ENCODE measurements at regions not wholly inside any gene's neighbourhood (a gene's known extent, or its start where the extent isn't known, plus 50 kb on each side); places are given as distances from the start of the nearest gene placed in this dataset.

GRCh38 chr4:98749206-98749605, 90.8 kb upstream of the TSPAN5 start:
- H3K18ac ChIP-seq (ENCODE audit: low read depth, low read length) = no peak overlapping the region
- H3K4me3 ChIP-seq (ENCODE audit: insufficient read depth, low read depth, low read length) = no peak overlapping the region
- H2BK20ac ChIP-seq (ENCODE audit: low read depth, low read length) = no peak overlapping the region
- H3K9me3 ChIP-seq (ENCODE audit: control insufficient read depth, insufficient read depth, low read length) = no peaks in the 10 kb centered on the region
- H2AFZ ChIP-seq (replicated peaks; ENCODE audit: low read length, poor library complexity) = no peak overlapping the region
- no peaks in the 10 kb centered on the region for H3K9me1 ChIP-seq (ENCODE audit: insufficient read depth, low read length)
- no peak overlapping the region for H2AK9ac ChIP-seq (replicated peaks; ENCODE audit: low read depth, low read length, poor library complexity)
- no peak for ATAC-seq (ENCODE audit: low read depth)
- H4K20me1 ChIP-seq (ENCODE audit: insufficient read depth, low read length) = no peaks in the 10 kb centered on the region
- H3K4me2 ChIP-seq (ENCODE audit: low read depth, low read length) = no peak overlapping the region
- CTCF ChIA-PET = no interaction called here
- H4K91ac ChIP-seq (ENCODE audit: insufficient read depth, low read depth, low read length) = no peak overlapping the region
- no peak overlapping the region for H4K8ac ChIP-seq (ENCODE audit: low read depth in 2 of 2, low read length in 2 of 2)
- no peak overlapping the region for H3K4ac ChIP-seq (ENCODE audit: low read depth, low read length)
- dilution Hi-C loops (cut with HindIII; ENCODE audit: low sequenced_read_pairs, unreplicated experiment) (no loop called here), intact Hi-C loops (cut with micrococcal nuclease) (no loop called here), in situ Hi-C loops (cut with MboI; ENCODE audit: low sequenced_read_pairs) (no loop called here)
- POLR2A ChIA-PET (ENCODE audit: unreplicated experiment) = interaction anchor here (0.5 kb wide), 1 partner anchor 9 kb away, joined by 4 read pairs; no protein-coding TSS in a partner anchor
- no peak overlapping the region for H3K9ac ChIP-seq (ENCODE audit: low read depth, low read length)
- H3K27me3 ChIP-seq (ENCODE audit: control insufficient read depth, insufficient read depth, low read length) = no peaks in the 10 kb centered on the region
- H3K14ac ChIP-seq (replicated peaks; ENCODE audit: low read depth, low read length) = no peak overlapping the region
- no peak overlapping the region for H3K23ac ChIP-seq (ENCODE audit: low read depth, low read length)
- TF ChIP-seq, protein P1, sequence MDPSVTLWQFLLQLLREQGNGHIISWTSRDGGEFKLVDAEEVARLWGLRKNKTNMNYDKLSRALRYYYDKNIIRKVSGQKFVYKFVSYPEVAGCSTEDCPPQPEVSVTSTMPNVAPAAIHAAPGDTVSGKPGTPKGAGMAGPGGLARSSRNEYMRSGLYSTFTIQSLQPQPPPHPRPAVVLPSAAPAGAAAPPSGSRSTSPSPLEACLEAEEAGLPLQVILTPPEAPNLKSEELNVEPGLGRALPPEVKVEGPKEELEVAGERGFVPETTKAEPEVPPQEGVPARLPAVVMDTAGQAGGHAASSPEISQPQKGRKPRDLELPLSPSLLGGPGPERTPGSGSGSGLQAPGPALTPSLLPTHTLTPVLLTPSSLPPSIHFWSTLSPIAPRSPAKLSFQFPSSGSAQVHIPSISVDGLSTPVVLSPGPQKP (IDR thresholded peaks at IDR 0.05; ENCODE audit: borderline replicate concordance, low read depth, low read length) = no peak
- TF ChIP-seq POLR2A (IDR thresholded peaks at IDR 0.05; ENCODE audit: low read depth, low read length) (no peak), MAZ (IDR thresholded peaks at IDR 0.05; ENCODE audit: borderline replicate concordance, low read depth, low read length) (no peak)
- H2BK15ac ChIP-seq (ENCODE audit: low read depth, low read length) = no peak overlapping the region
- no peaks in the 10 kb centered on the region for H3K36me3 ChIP-seq (ENCODE audit: control insufficient read depth, insufficient read depth, low read length)
- DNase-seq = no peak
- H2BK5ac ChIP-seq (ENCODE audit: low read depth, low read length, poor library complexity, severe bottlenecking) = no peak overlapping the region
- no peak overlapping the region for H3K27ac ChIP-seq (ENCODE audit: insufficient read depth, low read length)
- no TSS peak for BruUV-seq (replicated peaks)
- H3K56ac ChIP-seq (ENCODE audit: extremely low read depth, insufficient read depth, low read length) = no peak overlapping the region
- no peak overlapping the region for H2AK5ac ChIP-seq (ENCODE audit: low read depth, low read length)
- no peak overlapping the region for H4K5ac ChIP-seq (ENCODE audit: low read depth, low read length)
- H3K79me1 ChIP-seq (ENCODE audit: low read depth in 1 of 2, low read length in 2 of 2) = no peaks in the 10 kb centered on the region
- H2BK120ac ChIP-seq (ENCODE audit: low read depth, low read length) = no peak overlapping the region
- peaks cover 4% of the 10 kb centered on the region; the same call in 1 of the 2 replicates for H3K4me1 ChIP-seq (ENCODE audit: control insufficient read depth, insufficient read depth, low read length)
